GM13977 (cell line): ENCODE measurements at regions not wholly inside any gene's neighbourhood (a gene's known extent, or its start where the extent isn't known, plus 50 kb on each side); places are given as distances from the start of the nearest gene placed in this dataset.

Source experiments
- DNase-seq: peaks from one replicate; pipeline ENCODE4 v3.0.0; 2012; ENCODE audit warnings: low spot score
- in situ Hi-C: fragments of 300-500 bp; cut with MboI; formaldehyde crosslinking; loops from one replicate; pipeline ENCODE4 v1.12.0; 2022; ENCODE audit warnings: low sequenced_read_pairs, low pct_unique_long_range_greater_than_20kb, mixed read lengths, inconsistent platforms; ENCODE audit not compliant: unreplicated experiment
- TF ChIP-seq, protein P1 (sequence below): IDR thresholded peaks from 2 replicates; pipeline ENCODE4 v1.5.1; 2012; ENCODE audit warnings: mild to moderate bottlenecking, control low read depth; ENCODE audit not compliant: insufficient read depth; ENCODE audit errors: extremely low read depth, missing control alignments

DNA sequence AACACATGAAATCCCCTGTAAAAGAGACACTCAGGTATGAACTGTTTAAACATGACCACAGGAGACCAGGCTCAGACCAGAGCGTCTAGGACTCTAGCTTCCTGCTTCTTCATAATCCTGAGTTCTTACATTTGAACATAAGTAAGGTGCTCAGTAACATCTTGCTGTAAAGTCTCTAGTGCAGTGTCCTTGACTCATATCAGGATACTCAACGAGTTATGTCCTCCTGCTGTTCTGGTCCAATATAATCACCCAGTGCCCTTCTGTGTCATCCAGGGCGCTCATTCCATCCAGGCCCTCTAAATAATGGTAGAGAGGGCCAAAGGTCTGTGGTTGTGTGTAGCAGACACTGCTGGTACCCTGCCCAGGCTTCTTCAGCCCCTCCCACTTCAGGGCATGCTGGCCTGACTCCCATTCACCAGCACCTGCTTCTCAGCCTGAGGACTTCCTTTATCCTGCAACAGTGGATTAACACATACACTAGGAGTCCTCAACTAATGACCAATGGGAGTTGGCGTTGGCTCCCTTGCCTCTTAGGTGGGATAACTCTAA lies 66.8 kb upstream of the MOCS1 start:
- no peak for DNase-seq
- TF ChIP-seq, protein P1, sequence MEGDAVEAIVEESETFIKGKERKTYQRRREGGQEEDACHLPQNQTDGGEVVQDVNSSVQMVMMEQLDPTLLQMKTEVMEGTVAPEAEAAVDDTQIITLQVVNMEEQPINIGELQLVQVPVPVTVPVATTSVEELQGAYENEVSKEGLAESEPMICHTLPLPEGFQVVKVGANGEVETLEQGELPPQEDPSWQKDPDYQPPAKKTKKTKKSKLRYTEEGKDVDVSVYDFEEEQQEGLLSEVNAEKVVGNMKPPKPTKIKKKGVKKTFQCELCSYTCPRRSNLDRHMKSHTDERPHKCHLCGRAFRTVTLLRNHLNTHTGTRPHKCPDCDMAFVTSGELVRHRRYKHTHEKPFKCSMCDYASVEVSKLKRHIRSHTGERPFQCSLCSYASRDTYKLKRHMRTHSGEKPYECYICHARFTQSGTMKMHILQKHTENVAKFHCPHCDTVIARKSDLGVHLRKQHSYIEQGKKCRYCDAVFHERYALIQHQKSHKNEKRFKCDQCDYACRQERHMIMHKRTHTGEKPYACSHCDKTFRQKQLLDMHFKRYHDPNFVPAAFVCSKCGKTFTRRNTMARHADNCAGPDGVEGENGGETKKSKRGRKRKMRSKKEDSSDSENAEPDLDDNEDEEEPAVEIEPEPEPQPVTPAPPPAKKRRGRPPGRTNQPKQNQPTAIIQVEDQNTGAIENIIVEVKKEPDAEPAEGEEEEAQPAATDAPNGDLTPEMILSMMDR: no peak
- in situ Hi-C loops: no loop called here

DNA sequence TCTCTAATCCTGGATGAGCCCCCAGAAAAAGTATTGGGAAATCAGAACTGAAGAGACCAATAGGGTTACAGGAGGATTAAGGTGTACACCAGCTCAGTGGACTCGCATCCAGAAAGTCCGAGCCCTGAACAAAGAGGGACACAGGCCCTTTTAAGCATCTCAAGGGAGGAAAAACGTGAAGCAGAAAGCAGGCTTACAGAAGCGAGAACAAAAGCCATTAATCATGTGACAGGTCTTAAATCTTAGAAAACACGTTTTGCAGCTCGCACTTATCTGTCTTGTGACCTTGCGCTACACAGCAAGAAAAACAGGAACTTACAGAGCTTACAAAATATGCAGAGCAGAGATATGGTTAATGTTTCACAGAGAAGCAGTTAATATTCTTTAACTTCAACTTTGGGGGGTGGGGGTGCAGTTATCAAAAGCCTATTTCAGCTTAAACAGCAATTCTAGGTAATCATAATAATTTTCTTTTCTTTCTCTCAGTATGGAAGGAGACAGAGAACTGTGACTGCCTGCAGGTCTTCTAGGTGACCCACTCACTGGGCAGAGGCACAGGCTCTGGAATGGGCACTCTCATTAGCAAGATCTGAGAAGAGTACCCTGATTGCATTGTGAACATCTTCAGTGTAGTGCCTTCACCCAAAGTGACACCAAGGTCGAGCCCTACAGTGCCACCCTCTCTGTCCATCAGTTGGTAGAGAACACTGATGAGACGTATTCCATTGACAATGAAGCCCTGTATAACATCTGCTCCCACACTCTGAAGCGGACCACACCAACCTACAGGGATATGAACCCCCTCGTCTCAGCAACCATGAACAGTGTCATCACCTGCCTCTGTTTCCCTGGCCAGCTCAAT lies 65.0 kb upstream of the MOCS1 start:
- TF ChIP-seq, protein P1: no peak
- DNase-seq: no peak
- in situ Hi-C loops: no loop called here

DNA sequence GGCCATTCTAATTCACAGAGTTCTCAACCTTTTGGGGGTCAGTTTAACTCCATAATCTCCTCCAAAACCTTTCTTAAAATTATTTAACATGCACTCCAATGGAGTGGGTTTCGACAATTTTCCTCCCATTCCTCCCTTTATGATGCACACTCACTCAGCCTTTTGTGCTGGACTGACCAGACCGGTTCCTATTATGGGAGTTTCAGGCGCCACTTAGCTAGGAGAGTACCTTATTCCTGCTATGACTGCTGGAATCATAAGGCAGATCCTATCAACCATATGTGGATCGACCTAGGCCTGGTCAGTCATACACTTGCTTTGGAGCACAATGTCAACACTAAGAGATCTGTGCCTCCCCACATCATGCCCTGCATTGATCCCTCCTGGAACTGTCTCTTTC lies 63.9 kb upstream of the MOCS1 start:
- DNase-seq: no peak
- in situ Hi-C loops: no loop called here
- TF ChIP-seq, protein P1: no peak

DNA sequence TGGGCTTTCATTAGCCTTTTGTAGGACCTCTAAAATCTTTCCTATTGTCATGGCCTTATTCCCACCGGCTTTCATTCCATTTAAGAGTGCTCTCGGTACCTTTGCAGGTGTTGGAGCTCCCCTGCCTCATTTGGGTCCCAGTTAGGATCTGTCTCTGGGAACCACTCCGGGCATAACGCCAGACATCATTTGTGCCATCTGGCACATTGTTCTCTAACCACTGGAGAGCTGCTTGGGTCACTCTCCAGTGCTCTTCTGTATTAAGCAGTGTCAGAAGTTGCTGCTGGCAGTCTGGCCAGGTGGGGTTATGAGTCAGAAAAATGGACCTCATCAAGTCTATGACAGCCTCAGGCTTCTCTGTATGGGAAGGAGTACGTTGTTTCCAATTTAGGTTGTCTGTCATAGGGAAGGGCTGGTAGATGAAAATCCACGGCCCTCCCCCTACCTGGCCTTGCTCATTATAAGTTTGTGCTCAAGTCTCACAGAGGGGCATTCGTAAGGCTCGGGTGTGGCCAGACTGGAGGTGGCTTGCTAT lies 62.9 kb upstream of the MOCS1 start:
- DNase-seq: no peak
- TF ChIP-seq, protein P1: no peak
- in situ Hi-C loops: no loop called here

DNA sequence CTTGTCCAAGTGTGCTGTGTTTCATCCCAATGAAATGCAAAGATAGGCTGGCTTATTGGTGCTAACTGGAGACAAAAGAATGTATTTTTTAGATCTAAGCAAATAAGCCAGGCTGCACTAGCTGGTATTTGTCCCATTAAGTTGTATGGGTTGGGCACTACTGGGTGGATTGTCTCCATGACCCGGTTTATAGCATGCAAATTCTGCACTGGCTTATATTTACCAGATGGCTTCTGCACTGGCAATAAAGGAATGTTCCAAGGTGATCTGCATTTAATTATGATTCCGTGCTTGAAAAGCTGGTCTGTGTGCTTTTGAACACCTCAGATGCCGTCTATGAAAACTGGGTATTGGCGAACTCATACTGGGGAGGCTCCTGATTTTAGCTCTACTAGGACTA lies 61.4 kb upstream of the MOCS1 start:
- in situ Hi-C loops: no loop called here
- DNase-seq: no peak
- TF ChIP-seq, protein P1: no peak

DNA sequence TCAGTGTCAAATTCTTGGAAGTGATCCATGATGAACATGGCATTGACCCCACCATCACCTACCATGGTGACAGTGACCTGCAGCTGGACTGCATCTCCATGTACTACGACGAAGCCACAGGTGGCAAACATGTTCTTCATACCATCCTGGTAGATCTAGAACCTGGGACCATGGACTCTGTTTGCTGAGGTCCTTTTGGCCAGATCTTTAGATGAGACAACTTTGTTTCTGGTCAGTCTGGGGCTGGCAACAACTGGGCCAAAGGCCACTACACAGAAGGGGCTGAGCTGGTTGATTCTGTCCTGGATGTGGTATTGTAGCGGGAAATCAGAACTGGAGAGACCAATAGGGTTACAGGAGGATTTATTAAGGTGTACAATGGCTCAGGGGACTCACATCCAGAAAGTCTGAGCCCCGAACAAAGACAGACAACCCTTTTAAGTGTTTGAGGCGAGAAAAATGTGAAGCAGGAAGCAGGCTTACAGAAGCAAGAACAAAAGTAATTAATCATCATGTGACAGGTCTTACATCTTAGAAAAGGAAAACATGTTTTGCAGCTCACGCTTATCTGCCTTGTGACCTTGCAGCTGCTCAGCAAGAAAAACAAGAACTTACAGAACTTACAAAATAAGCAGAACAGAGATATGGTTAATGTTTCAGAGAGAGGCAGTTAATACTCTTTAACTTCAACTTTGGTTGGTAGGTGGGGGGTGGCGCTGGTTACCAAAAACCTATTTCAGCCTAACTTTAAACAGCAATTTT lies 58.8 kb upstream of the MOCS1 start:
- no peak for DNase-seq
- TF ChIP-seq, protein P1: no peak
- in situ Hi-C loops: no loop called here
